H1 (cell line): ENCODE measurements at regions not wholly inside any gene's neighbourhood (a gene's known extent, or its start where the extent isn't known, plus 50 kb on each side); places are given as distances from the start of the nearest gene placed in this dataset.

ENCODE experiments used
- CEBPB ChIP-seq: IDR thresholded peaks from 2 replicates; pipeline ENCODE4 v1.6.1; 2012; ENCODE audit warnings: low read depth, low read length
- EP300 ChIP-seq, 2 experiments: IDR thresholded peaks; 1 replicate in 1 of 2; 2 replicates in 1 of 2; pipeline ENCODE4 v1.6.1; 2011 to 2012; ENCODE audit warnings: low read depth in 2 of 2, low read length in 2 of 2, mild to moderate bottlenecking in 2 of 2, borderline replicate concordance in 1 of 2, inconsistent platforms in 1 of 2, moderate library complexity in 1 of 2

GRCh38 chr6:155882527-155883333, 427.1 kb upstream of the NOX3 start:
- TF ChIP-seq EP300 (IDR thresholded peaks at IDR 0.05; ENCODE audit: borderline replicate concordance in 1 of 2, low read depth in 2 of 2, low read length in 2 of 2) = no peak
- no peak for TF ChIP-seq CEBPB
